HG03575 (cell line): ENCODE measurements at regions not wholly inside any gene's neighbourhood (a gene's known extent, or its start where the extent isn't known, plus 50 kb on each side); places are given as distances from the start of the nearest gene placed in this dataset.

Experiments used
- ATAC-seq: cut with Tn5 transposase; IDR thresholded peaks from one replicate; pipeline ENCODE4 v1.9.1; 2021; ENCODE audit not compliant: unreplicated experiment, insufficient number of reproducible peaks, low FRiP score; ENCODE audit errors: extremely low read depth

DNA sequence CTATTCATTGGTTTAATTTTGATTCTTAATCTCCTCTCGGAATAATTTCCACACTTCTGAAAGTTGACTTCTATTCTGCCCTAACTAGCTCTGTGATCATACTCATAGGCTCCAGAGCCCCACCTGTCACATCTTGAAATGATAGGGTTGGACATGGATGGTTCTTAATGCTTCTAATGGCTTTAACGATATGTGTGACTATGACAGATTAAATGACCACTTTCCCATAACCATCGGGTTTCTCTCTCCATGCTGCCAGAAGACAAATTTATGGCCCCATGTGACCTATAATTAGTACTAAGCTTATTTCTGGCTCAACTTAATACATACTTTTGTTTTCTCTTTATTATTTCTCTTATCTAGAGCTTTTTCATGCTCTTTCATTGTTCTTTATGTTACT is 251.1 kb upstream of the TUT7 start:
- ATAC-seq, result no peak

DNA sequence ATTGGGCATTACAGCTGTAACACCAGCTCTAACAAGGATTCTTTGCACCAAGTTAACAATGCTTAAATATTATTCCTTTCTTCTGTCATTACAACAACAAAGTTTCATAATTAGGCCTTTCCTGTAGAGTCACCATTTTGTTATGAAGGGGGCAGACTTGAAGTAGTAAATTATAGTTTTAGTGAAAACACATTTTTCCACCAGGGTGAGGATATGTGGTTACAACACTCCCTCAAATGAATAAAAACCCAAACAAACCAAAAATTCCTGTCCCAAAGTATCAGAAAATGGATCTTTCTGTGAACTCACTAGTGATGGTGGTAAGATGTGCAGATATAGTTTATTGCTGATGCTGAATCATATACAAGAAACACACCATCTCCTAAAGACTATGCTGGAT is 250.5 kb upstream of the TUT7 start:
- ATAC-seq, result no peak

DNA sequence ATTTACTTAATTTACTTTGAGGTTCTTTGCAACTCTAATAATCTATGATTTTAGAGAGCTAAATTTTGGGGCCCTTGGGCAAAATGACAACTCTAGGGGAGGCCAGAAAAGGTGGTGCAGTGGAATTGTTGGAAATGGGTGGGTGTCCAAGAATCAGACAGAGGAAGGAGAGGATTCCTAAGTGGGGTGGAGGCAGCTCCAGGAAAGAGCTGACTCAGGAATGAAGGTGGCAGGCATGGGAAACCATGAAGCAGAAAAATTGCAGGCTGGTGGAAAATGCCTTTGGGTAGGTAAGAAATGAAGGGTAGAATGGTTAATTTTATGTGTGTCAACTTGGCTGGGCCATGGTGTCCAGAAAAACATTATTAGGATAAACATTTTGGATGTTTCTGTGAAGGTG is 248.5 kb upstream of the TUT7 start:
- ATAC-seq, result no peak

DNA sequence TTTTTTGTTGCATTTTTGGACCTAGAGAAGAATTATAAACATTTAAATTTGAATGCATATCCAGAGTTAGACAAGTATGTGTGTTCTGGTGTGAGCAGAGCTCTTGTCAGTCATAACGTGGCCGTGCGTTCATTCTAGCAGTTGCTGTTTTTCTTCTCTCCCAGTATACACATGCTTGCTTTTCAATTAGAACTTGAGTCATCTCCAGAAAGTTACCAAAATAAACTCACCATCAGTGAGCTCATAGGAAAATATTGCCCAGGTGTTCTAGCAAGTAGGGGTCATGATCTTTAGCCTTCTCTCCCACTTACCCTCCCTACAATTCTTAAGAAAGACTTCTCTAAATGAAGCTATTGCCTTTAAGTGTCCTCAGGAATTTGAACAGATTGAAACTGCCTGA is 247.5 kb upstream of the TUT7 start:
- ATAC-seq, result no peak

DNA sequence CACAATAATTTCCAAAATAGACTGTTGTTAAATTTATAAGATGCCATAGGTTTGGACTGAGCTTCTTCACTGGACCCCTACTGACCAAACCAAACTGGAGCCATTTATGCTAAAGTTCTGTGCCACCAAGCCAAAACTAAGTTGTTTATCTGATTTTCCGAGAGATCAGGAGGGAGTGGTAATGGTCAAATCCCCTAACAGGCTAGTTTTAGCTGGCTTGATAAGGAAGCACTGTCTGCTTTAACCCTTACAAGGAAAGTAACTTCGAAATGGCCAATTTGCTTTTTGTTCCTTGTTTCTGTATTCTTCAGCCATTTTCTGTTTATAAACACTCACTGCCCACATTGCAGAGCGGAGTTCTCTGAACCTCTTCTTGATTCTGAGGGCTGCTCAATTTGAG is 246.8 kb upstream of the TUT7 start:
- no peak for ATAC-seq

DNA sequence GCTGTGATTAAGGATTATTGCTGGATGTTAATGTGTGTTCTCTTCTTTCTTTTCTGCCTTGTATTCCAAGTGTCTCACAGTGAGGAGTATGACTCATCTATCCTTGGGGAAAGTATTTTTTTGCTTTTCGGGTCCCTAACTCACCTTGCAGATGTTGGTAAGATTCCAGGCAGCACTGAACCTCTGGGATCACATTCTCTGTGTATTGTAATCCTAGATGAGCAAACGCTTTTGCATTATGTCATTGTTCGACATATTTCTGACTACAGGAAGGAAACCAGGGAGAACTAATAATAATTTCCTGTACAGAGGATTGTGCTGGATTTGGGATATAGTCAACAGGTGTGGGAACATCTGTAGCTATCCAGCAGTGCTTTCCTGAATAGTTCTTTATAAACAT is 246.1 kb upstream of the TUT7 start:
- ATAC-seq, result no peak

DNA sequence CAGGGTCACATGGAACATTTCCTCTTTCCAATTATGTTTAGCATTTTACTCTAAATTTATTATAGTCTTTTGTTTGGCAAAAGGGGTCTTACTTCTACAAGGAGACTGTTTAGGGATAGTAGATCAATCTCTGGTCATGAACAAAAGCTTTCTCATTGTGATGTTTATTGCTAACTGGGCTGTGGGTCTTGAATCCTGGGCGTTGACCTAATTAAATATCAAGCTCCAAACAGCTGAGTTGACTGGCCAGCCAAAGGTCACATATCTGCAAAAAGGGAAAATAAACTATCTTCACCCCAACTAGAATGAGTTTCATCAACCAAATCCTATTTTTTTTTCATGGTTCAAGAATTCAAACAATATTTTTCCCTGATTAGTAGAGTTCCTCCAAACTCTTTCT is 245.4 kb upstream of the TUT7 start:
- no peak for ATAC-seq

DNA sequence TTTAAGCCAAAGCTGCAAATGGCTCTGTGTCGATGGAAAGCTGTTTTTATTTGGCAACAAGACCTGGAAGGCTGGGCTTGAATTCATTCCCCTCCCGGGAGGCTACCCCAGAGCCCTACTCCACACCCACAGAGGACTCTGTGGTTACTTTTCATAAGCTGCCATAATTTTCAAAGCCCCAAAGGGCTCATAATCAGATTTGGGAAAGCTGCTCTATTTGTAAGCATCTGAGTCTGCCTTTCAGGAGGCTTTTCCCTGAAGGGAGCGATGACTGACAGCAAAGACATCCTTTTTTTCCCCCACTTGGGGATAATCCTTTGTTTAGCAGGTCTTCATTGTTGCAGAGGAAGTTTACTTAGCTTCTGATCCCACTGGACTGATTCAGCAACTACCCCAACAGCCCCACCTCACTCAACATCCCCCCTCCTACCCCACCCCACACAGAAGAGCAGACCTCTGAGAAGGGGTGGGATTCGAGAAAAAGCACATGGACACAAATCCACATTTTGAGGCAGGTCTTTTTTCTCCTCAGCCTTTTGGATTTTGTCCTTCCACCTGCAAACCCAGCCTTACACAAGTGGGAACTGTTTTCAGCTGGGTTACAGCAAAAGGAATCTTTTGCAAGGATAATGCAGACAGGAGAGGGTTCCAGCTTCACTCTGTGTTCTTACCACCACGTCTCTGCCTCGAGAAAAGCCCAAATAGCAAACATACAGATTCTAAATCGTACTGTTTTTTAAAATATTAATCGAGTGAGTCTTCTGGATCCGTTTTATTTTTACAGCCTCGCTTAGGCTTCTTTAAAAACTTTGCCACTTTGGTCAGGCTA is 244.4 kb upstream of the TUT7 start:
- ATAC-seq, result no peak

DNA sequence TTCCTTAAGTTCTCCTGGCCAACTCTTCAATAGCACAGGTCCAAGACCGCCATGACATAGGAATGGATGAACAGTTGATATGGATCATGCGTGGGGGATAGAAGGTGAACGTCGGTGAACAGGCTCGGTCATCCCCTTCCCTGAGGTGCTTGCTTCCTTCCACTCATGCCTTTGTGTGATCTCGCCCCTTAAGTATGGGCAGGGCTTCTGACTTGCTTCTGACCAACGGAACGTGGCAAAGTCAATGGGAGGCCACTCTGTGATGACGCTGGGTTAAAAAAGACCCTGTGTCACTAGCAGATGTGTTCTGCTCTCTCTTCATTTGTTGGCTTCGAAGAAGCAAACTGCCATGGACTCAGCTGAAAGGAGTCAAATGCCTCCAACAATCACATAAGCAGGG is 240.5 kb upstream of the TUT7 start:
- ATAC-seq, result no peak

DNA sequence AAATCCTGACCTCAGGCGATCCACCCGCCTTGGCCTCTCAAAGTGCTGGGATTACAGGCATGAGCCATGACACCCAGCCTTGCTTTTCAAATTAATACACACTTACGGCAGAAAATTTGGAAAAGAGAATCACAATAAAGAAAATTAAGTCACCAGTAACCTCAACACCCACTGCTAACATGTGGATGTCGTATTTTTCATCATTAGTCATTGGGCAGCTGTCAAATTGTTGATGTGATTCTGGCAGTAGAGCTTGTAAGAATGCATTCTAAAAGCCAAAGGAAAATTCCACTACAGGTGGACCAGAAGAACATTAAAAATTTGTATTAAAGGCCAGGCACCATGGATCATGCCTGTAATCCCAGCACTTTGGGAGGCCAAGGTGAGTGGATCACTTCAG is 237.3 kb upstream of the TUT7 start:
- ATAC-seq, result no peak

DNA sequence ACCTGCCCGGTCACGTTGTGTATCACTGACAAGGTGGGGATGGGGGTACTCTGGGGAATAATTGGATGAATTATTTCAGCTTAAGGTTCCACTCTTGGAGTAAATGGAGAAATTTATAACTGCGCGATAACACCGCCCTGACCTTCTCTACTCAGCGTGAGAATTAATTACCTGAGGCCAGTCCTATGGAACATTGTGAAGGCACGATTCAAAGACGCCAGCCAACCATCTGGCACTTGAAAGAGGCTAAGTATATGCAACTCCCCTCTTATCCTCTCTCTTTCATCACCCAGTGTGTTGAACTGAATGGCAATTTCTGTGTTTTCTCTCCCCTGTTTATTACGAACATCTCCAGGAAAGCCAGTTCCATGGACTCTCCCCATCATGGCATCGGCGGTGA is 235.5 kb upstream of the TUT7 start:
- no peak for ATAC-seq

DNA sequence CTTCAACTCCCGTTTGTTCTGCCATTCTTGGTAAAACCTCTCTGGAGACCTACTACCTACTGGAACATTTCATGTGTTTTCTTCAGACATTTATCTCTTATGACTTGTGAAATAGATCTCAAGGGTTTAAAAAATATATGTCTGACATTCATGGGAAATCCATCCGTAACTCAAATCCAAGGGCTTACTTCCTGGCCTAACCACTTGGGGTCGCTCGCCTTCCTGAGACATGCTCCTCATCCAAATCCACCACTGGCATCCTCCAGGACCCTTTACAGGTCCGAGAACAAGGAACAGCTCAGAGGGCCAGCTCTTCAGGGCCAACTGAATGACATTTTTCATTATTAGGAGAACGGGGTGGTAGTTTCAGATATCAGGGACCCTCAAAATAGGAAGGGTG is 235.1 kb upstream of the TUT7 start:
- ATAC-seq, result no peak

DNA sequence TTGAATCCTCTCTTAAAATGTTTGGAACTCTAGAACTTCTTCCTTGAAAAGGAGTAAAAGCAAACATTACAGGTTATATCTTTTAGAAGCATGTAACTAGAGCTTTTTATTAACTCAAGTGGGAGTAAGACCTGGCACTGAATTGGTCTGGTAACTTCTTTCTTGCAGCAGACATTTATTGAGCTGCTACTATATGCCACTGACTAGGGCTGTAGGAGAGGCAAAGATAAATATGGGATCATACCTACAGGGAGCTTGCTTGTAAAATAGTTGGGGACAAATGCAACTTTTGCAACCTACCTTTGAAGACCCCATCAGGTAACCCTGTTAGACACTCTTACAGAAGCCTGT is 231.9 kb upstream of the TUT7 start:
- no peak for ATAC-seq

DNA sequence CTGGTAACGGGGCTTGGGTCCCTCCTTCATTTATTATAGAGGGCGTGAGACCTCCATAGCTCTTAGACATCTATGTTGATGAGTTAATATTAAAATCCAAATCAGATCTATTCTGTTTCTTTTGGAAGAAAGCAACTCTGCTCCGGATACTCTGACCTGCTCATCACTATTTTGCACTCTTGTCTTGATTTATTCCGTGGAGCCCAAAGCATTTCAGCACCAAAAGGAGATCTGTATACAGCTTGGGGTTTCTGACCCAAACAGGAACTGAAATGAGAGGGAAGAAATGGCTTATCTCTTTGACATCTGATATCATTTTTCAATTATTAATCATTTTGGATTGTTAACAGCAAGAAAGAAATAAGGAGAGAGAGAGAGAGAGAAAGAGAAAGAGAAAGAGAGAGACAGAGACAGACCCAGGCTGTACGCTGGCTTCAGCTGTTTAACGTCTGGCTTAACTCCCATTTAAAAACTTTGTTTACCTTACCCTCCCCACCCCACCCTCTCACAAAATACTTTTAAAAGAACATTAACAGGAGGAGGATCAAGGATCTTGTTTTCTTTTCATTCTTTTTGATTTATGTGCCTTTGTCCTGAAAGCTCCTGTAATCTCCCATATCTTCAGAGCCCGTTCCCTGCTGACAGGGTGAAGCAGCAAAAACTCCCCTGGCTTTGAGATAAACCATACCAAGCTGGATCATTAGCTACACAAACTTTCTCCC is 231.4 kb upstream of the TUT7 start:
- ATAC-seq, result no peak

DNA sequence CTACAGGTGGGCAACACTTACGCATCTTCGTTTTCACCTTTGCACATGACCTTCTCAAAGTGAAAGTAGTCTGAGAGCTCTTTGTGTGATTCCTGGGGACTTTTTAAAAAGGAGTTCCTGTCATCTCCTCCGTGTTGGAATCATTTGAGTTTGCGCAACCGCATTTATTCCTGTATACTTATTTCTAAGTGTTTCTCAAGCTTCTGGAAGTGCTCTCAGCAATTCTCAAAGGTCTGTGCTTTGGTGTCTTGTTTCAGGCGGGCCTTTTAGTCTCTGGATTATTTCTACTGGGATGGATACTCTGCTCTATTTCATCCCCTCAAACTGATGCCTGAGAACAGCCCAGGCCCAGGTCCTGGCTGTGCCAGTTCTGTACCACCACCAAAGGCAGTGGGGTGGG is 226.5 kb upstream of the TUT7 start:
- no peak for ATAC-seq

DNA sequence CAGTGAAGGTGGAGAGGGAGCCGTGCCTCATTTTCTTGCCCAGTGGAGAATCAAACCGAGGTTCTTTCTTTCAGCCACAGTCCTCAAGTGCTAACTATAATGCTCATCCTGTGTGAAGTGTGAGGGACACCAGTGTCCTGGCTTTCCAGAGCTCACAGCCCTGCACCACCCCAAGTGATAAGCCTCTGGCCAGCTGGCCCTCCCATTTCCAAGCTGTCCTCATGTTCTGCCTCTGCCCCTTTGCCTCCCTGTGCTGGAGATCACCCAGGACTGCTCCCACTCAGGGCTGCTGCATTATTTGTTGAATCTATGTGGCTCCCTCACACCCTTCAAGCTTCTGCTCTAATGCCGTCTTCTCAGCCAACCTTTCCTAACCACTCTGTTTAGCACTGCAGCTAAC is 224.5 kb upstream of the TUT7 start:
- ATAC-seq, result no peak

DNA sequence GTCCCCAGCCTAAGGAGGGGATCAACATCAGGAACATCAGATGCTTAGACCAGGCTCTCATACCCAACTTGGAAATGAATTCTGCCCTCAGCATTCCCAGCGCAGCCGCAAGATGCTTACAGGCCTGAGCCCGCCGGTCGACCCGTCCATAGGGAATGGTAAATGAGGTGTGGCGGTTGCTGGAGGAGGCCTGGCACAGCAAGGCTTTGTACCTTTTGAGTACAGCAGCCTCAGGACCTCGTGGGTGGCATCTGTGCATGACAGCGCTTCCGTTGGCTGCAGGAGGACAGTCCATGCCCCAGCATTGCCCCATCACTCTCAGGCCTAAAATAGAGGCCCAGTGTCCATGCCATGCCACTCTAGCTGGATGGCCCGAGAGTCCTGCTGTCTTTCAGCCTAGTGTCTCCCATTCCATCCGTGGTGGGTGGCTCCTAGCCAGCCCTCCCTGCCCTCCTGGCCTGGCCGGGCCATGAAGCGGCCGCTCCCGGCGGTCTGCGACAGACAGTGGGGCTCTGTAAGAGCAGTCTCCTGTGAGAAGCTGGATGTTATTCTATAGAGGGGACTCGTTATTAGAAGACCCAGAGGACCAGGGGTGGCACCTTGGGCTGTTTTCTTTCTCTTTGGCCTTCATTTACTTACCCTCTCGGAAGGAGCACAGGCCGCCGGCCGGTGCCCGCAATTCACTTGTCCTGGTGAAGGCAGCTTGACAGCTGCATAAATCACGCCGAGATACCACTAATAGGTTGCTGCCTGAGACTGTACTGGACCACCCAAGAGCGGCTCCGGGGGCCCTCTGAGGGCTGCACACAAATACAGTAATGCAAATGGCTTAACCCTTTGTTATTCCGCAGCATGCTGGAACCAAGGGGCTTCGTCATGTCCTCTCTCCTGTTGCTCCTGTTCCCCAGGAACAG is 223.5 kb upstream of the TUT7 start:
- ATAC-seq, result no peak

DNA sequence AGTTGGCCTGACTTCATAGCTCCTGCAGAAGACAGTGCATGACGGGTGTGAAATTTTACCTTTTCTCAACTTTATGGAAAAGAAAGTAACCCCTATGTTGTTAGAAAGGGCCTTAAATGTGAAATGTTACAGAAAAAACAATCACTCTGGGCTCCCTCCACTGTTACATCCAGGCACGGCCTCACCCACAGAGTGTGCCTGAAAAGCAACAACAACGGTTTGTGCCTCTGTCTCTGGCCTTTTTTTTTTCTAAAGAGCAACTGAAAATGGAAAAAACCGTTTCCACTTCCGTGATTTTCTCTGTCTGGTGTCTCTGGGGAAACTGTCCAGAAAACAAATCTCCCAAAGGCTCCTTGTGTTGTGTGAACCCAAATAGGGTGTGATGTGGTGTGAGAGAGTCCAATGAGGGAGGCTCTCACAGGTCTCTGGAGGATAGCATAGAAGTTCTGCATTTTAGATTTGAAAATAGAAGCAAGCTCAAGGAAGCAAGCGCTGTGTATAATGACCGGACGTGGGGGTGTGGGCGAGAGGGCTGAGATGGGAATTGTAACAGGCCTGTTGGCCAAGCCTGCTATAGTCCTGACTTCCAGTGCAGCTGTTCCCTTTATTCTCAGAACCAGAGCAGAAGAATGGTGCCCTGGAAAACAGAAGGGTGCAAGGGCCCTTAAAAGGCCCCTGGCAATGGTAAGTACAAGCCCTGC is 221.8 kb upstream of the TUT7 start:
- no peak for ATAC-seq

DNA sequence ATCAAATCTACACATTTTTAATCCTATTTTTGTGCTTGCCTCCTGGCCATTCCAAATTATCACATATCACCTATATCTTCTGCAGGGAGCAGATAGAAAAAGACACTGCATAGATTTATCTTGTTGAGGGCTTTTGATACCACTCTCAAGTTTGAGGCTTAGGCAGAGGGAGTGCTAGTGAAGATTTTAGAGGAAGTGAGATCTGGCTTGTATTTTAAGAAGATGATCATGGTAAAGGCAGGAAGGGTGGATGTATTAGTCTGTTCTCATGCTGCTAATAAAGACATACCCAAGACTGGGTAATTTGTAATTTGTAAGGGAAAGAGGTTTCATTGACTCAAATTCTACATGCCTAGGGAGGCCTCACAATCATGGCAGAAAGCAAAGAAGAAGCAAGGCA is 220.9 kb upstream of the TUT7 start:
- no peak for ATAC-seq
